C4-2B (cell line): ENCODE measurements at regions not wholly inside any gene's neighbourhood (a gene's known extent, or its start where the extent isn't known, plus 50 kb on each side); places are given as distances from the start of the nearest gene placed in this dataset.
"Not testable (repeated sequence)": the region's sequence is repeated elsewhere in the genome, so short reads cannot be mapped to it uniquely, and the experiment has no call there.

ENCODE experiments used
- H3K27ac ChIP-seq: fragments of 450-650 bp; 2 replicates; pipeline ENCODE4 v1.5.1; 2017
- ZFX ChIP-seq: fragments of 450-650 bp; IDR thresholded peaks from 2 replicates; pipeline ENCODE4 v1.6.1; 2017
- TF ChIP-seq, protein P1 (sequence below): fragments of 450-650 bp; conservative IDR thresholded peaks from 2 replicates; pipeline ENCODE4 v1.5.1; 2017; ENCODE audit warnings: mild to moderate bottlenecking

DNA sequence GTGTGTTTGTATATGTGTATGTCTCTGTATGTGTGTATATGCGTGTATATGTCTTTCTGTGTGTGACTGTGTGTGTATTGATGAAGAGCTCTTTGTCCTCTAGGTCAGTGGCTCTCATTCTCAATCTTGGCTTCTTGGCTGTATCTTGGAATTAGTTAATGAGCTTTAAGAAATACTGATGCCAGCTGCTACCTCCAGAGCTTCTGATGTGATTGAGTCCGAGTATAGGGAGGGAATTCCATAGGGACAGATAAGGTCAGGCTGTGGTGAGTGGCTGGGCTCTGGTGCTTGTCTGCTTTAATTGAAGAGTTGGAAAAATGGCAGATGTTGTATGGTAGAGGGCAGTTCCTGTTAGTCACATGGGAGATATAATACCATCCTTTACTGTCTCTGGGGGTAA is 140.1 kb downstream of the C12orf75 start:
- H3K27ac ChIP-seq = no peak overlapping the region

DNA sequence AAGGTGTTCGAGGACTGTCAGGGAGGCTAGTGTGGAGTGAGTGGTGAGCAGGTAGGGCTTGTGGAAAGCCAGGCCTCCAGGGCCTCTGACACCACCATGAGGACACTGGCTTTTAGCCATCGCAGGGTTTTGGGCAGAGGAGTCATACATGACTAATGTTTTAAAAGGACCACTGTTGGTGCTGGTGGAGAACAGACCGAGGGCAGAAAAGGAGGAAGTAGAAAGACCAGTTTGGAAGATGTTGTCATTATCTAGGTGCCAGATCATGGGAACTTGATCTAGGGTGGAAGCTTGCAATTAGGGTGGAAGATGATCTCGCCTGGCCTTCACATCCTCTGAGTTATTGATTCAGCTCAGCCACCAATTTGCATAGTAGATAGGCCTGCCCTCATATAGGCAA is 144.2 kb downstream of the C12orf75 start:
- no peak for TF ChIP-seq ZFX
- H3K27ac ChIP-seq = no peak overlapping the region

More for the DNA sequence above, 140.1 kb downstream of the C12orf75 start:
- TF ChIP-seq, protein P1, sequence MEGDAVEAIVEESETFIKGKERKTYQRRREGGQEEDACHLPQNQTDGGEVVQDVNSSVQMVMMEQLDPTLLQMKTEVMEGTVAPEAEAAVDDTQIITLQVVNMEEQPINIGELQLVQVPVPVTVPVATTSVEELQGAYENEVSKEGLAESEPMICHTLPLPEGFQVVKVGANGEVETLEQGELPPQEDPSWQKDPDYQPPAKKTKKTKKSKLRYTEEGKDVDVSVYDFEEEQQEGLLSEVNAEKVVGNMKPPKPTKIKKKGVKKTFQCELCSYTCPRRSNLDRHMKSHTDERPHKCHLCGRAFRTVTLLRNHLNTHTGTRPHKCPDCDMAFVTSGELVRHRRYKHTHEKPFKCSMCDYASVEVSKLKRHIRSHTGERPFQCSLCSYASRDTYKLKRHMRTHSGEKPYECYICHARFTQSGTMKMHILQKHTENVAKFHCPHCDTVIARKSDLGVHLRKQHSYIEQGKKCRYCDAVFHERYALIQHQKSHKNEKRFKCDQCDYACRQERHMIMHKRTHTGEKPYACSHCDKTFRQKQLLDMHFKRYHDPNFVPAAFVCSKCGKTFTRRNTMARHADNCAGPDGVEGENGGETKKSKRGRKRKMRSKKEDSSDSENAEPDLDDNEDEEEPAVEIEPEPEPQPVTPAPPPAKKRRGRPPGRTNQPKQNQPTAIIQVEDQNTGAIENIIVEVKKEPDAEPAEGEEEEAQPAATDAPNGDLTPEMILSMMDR = no peak
- TF ChIP-seq ZFX = no peak

DNA sequence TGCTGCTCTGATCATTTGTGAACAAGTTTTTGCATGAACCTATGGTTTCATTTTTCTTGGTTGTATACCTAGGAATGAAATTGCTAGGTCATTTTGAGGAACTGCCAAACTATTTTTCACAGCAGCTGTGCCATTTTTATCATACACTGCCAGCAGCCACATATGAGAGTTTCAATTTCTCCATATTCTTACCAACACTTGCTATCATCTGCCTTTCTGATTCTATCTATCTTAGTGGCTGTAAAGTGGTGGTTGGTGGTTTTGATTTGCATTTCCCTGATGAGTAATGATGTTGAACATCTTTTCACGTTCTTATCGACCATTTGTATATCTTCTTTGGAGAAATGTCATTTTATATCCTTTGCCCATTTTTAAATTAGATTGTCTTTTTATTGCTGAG is 146.1 kb downstream of the C12orf75 start:
- no peak overlapping the region for H3K27ac ChIP-seq
- TF ChIP-seq, protein P1 = no peak
- no peak for TF ChIP-seq ZFX

DNA sequence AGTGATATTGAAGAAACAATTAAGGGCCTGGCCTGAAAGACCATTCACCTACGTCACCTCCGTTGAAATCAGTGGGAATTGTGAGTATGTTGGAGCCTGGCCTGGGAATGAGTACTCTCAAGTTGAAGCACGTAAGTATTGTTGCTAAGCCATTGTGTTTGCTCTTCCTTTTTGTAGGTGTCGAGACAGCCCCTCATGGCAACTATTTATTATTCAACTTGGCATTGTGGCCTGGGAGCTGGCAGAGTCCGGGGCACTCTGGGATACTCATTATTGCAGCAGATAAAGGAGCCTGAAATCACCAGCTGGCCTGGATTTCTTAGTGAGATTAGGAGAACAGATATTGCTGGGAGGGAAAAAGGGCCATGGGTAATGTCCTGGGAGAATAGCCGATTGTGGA is 147.4 kb downstream of the C12orf75 start:
- TF ChIP-seq, protein P1 = no peak
- TF ChIP-seq ZFX = no peak

DNA sequence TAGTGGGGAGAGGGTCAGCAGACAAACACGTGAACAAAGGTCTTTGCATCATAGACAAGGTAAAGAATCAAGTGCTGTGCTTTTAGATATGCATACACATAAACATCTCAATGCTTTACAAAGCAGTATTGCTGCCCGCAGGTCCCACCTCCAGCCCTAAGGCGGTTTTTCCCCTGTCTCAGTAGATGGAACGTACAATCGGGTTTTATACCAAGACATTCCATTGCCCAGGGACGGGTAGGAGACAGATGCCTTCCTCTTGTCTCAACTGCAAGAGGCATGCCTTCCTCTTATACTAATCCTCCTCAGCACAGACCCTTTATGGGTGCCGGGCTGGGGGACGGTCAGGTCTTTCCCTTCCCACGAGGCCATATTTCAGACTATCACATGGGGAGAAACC is 148.3 kb downstream of the C12orf75 start:
- H3K27ac ChIP-seq = not testable (repeated sequence)

More for the DNA sequence above, 147.4 kb downstream of the C12orf75 start:
- no peak overlapping the region for H3K27ac ChIP-seq

DNA sequence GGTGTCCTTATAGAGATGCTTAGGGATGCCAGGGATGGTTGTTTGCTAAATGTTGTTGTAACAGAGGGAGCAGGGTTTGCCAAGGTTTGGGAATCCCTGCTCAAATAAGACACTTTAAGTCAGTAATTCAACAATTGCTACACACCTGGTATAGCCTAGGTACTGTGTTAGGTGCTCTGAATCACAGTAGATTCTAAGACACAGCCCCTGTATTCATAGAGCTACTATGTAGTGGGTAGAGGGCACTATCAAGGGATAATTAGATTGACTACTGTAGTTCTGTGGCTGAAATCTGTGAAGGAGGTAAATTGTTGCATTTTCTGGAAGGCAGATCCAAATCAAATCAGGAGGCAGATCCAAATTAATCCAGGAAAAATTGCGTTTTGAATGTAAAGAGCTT is 149.2 kb downstream of the C12orf75 start:
- no peak overlapping the region for H3K27ac ChIP-seq
- TF ChIP-seq, protein P1 = no peak
- TF ChIP-seq ZFX = no peak

DNA sequence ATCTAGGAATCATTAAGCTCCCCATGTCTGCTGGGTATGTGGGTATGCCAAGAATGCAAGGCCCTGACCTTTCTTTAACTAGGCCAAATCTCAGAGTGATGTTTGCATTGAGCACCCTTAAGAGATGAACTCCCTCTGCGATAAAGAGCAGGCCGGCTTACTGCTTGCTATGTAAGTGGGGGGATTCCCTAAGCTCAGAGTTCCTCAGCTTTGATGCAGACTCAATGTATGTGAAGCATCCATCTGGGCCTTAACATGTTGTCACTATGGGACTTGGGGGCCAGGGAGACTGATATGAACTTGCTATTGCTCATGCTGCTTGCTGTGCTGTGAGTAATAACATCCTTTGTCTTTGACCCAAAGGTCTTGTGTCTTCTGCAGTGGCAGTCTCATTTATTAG is 149.7 kb downstream of the C12orf75 start:
- no peak overlapping the region for H3K27ac ChIP-seq
- no peak for TF ChIP-seq ZFX
- TF ChIP-seq, protein P1 = no peak

DNA sequence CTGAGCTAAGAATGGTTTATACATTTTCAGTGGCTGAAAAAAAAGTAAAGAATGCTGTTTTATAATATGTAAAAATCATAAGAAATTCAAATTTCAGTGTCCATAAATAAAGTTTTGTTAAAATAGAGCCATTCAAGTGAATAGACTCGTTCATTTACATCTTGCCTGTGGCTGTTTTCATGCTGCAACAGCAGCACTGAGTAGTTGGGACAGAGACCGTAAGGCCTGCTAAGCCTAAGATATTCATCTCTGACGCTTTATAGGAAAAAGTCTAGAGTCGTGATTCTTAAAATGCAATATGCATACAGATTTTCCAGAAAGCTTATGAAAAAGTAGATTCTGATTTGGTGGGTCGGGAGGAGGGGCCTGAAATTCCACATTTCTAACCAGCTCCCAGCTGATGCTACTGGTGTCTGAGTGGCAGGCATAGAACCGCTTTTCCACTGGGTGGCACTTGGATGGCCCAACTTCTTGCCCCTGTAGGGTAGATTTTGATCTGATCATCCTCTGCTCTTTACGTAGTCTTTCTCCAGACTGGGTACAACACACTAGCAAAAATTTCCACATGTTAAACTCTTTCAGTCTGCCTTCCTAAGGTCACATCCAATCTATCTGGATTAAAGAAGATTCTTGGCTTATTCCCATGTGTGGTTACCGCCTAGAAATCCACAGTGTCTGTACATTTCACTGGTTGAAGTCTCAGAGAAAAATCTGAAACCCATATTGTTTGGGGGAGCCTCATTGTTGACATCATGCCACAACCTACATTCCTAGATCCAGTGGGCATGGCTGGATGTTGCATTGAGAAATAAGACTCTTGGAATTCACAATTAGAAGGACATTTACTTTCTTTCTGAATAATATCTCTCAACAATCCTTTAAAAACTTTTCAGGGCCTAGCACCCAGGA is 151.2 kb downstream of the C12orf75 start:
- H3K27ac ChIP-seq = no peak overlapping the region
- TF ChIP-seq, protein P1 = no peak
- TF ChIP-seq ZFX = no peak
